ENCODE measurements at regions not wholly inside any gene's neighbourhood (a gene's known extent, or its start where the extent isn't known, plus 50 kb on each side); places are given as distances from the start of the nearest gene placed in this dataset.
"Not testable (repeated sequence)": the region's sequence is repeated elsewhere in the genome, so short reads cannot be mapped to it uniquely, and the experiment has no call there.

DNA sequence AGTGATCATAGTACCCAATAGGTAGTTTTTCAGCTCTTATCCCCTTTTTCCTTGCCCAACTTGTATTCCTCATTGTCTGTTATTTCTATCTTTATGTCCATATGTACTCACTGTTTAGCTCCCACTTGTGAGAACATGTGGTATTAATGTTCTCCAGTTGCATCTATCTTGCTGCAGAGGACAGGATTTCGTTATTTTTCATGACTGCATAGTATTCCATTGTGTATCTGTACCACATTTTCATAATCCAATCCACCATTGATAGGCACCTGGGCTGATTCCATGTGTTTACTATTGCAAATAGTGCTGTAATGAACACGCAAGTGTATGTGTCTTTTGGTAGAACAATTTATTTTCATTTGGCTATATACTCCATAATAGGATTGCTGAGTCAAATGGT, 819.5 kb upstream of the ADGRB3 start:
- Histone ChIP-seq H3K36me3 (ENCODE audit: control insufficient read depth, insufficient read depth, low read length) (no peaks in the 10 kb centered on the region), H3K4me1 (no peaks in the 10 kb centered on the region), H3K79me2 (no peaks in the 10 kb centered on the region), H3K9me3 (ENCODE audit: control insufficient read depth, low read length) (no peaks in the 10 kb centered on the region), H3K9ac (no peak overlapping the region), H3K27ac (no peak overlapping the region), H3K27me3 (ENCODE audit: control insufficient read depth, insufficient read depth, low read length) (no peaks in the 10 kb centered on the region), H2AFZ (no peak overlapping the region), H3K4me3 (ENCODE audit: low read depth, low read length) (no peak overlapping the region), H3K4me2 (ENCODE audit: low read length) (no peak overlapping the region)
- TF ChIP-seq, protein P1, sequence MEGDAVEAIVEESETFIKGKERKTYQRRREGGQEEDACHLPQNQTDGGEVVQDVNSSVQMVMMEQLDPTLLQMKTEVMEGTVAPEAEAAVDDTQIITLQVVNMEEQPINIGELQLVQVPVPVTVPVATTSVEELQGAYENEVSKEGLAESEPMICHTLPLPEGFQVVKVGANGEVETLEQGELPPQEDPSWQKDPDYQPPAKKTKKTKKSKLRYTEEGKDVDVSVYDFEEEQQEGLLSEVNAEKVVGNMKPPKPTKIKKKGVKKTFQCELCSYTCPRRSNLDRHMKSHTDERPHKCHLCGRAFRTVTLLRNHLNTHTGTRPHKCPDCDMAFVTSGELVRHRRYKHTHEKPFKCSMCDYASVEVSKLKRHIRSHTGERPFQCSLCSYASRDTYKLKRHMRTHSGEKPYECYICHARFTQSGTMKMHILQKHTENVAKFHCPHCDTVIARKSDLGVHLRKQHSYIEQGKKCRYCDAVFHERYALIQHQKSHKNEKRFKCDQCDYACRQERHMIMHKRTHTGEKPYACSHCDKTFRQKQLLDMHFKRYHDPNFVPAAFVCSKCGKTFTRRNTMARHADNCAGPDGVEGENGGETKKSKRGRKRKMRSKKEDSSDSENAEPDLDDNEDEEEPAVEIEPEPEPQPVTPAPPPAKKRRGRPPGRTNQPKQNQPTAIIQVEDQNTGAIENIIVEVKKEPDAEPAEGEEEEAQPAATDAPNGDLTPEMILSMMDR (IDR thresholded peaks at IDR 0.05): no peak

DNA sequence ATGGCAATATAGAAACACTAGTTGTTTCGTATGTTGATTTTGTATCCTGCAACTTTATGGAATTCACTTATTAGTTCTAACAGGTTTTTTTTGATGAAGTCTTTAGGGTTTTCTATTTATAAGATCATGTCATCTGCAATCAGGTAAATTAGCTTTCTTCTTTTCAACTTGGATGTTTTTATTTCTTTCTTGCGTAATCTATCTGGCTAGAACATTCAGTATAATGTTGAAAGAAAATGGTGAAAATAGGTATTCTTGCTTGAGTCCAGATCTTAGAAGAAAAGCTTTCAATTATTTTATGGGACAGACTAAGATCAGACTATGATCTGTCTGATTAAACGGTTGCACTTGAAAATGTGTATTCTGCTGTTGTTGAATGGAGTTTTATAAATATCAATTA, 820.8 kb upstream of the ADGRB3 start:
- H3K9ac ChIP-seq: no peak overlapping the region
- no peak overlapping the region for H3K4me2 ChIP-seq (ENCODE audit: low read length)
- no peak overlapping the region for H3K27ac ChIP-seq
- H3K4me1 ChIP-seq: no peaks in the 10 kb centered on the region
- H3K79me2 ChIP-seq: no peaks in the 10 kb centered on the region
- no peak overlapping the region for H3K4me3 ChIP-seq (ENCODE audit: low read depth, low read length)
- no peaks in the 10 kb centered on the region for H3K36me3 ChIP-seq (ENCODE audit: control insufficient read depth, insufficient read depth, low read length)
- H3K9me3 ChIP-seq (ENCODE audit: control insufficient read depth, low read length): no peaks in the 10 kb centered on the region
- TF ChIP-seq, protein P1 (IDR thresholded peaks at IDR 0.05): no peak
- no peaks in the 10 kb centered on the region for H3K27me3 ChIP-seq (ENCODE audit: control insufficient read depth, insufficient read depth, low read length)
- H2AFZ ChIP-seq: no peak overlapping the region

DNA sequence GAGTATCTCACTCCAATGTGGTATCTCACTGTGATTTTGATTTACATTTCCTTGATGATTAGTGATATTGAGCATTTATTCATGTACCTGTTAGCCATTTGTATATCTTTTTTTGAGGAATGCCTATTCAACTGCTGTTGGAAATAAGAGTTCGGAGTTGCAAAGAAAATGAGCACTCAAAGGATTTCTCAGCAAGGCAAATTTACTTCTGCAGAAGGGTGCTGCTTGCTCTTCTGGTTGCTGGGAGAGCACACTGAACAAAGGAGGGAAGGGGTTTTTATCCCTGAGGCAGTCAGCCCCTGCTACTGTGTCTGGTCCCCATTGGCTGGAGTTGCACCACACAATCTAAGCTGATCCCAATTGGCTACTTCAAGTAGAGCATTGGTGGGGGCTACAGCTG, 822.4 kb upstream of the ADGRB3 start:
- TF ChIP-seq, protein P1 (IDR thresholded peaks at IDR 0.05): no peak
- Histone ChIP-seq H3K4me1 (no peaks in the 10 kb centered on the region), H3K4me3 (ENCODE audit: low read depth, low read length) (no peak overlapping the region), H3K4me2 (ENCODE audit: low read length) (no peak overlapping the region), H3K79me2 (no peaks in the 10 kb centered on the region), H2AFZ (no peak overlapping the region), H3K9me3 (ENCODE audit: control insufficient read depth, low read length) (no peaks in the 10 kb centered on the region), H3K36me3 (ENCODE audit: control insufficient read depth, insufficient read depth, low read length) (no peaks in the 10 kb centered on the region), H3K27me3 (ENCODE audit: control insufficient read depth, insufficient read depth, low read length) (no peaks in the 10 kb centered on the region), H3K27ac (no peak overlapping the region), H3K9ac (no peak overlapping the region)

DNA sequence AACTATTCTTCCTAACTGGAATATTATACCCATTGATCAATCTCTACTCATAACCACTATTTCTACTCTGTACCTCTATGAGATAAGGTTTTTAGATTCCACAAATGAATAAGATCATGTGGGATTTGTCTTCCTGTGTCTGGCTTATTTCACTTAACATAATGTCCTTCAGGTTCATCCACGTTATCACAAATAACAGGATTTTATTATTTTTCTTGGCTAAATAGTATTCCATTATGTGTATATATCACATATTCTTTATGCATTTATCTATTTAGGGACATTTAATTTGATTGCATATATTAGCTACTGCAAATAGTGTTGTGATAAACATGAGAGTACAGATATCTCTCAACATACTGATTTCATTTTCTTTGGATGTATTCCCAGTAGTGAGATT, 823.0 kb upstream of the ADGRB3 start:
- Histone ChIP-seq H3K9ac (no peak overlapping the region), H3K79me2 (no peaks in the 10 kb centered on the region), H3K4me2 (ENCODE audit: low read length) (no peak overlapping the region), H3K9me3 (ENCODE audit: control insufficient read depth, low read length) (no peaks in the 10 kb centered on the region), H3K4me3 (ENCODE audit: low read depth, low read length) (no peak overlapping the region), H3K4me1 (no peaks in the 10 kb centered on the region), H3K27me3 (ENCODE audit: control insufficient read depth, insufficient read depth, low read length) (no peaks in the 10 kb centered on the region), H3K36me3 (ENCODE audit: control insufficient read depth, insufficient read depth, low read length) (no peaks in the 10 kb centered on the region), H3K27ac (no peak overlapping the region), H2AFZ (no peak overlapping the region)
- TF ChIP-seq, protein P1 (IDR thresholded peaks at IDR 0.05): no peak

DNA sequence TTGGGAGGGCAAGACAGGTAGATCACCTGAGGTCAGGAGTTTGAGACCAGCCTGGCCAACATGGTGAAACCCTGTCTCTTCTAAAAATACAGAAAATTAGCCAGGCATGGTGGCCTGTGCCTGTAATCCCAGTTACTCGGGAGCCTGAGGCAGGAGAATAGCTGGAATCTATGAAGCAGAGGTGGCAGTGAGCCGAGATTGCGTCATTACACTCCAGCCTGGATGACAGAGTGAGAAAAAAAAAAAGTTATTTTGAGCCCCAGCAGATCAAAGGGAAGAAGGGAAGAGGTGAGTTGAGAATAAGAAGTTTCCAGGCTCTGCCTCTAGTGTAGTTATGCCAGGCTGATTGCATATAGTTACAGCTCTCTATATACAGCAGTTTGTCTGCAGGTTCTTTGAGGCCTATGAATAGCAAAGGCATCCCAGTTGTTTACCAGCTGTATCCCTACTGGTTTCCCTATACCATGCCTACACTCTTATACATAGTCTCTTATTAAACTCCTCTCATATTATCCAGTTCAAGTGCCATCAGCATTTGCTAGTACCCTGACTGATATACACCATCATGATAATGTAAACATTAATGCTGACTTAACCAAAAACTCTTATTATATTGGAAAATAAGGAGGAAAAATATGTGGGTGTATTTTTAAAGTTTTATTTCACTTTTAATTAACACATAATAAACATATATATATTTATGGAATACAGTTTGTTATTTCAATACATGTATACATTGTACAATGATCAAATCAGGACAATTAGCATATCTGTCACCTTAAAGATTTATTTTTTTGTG, 823.6 kb upstream of the ADGRB3 start:
- no peaks in the 10 kb centered on the region for H3K27me3 ChIP-seq (ENCODE audit: control insufficient read depth, insufficient read depth, low read length)
- no peaks in the 10 kb centered on the region for H3K4me1 ChIP-seq
- TF ChIP-seq, protein P1 (IDR thresholded peaks at IDR 0.05): no peak
- no peaks in the 10 kb centered on the region for H3K9me3 ChIP-seq (ENCODE audit: control insufficient read depth, low read length)
- H3K27ac ChIP-seq: no peak overlapping the region
- no peaks in the 10 kb centered on the region for H3K36me3 ChIP-seq (ENCODE audit: control insufficient read depth, insufficient read depth, low read length)
- no peak overlapping the region for H3K4me3 ChIP-seq (ENCODE audit: low read depth, low read length)
- H3K79me2 ChIP-seq: no peaks in the 10 kb centered on the region
- no peak overlapping the region for H3K4me2 ChIP-seq (ENCODE audit: low read length)
- H3K9ac ChIP-seq: no peak overlapping the region
- H2AFZ ChIP-seq: no peak overlapping the region

DNA sequence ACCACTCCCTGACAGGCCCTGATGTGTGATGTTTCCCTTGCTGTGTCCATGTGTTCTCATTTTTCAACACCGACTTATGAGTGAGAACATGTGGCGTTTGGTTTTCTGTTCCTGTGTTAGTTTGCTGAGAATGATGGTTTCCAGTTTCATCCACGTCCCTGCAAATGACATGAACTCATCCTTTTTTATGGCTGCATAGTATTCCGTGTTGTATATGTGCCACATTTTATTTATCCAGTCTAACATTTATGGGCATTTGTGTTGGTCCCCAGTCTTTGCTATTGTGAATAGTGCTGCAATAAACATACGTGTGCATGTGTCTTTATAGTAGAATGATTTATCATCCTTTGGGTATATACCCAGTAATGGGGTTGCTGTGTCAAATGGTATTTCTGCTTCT, 830.3 kb upstream of the ADGRB3 start:
- not testable (repeated sequence) for H3K27ac ChIP-seq; H3K27me3 ChIP-seq (ENCODE audit: control insufficient read depth, insufficient read depth, low read length); H3K4me2 ChIP-seq (ENCODE audit: low read length); H3K4me1 ChIP-seq; H3K9me3 ChIP-seq (ENCODE audit: control insufficient read depth, low read length); H3K4me3 ChIP-seq (ENCODE audit: low read depth, low read length); H2AFZ ChIP-seq; H3K36me3 ChIP-seq (ENCODE audit: control insufficient read depth, insufficient read depth, low read length); H3K79me2 ChIP-seq; H3K9ac ChIP-seq
